ENCODE measurements at regions not wholly inside any gene's neighbourhood (a gene's known extent, or its start where the extent isn't known, plus 50 kb on each side); places are given as distances from the start of the nearest gene placed in this dataset.
"Not testable (repeated sequence)": the region's sequence is repeated elsewhere in the genome, so short reads cannot be mapped to it uniquely, and the experiment has no call there.

DNA sequence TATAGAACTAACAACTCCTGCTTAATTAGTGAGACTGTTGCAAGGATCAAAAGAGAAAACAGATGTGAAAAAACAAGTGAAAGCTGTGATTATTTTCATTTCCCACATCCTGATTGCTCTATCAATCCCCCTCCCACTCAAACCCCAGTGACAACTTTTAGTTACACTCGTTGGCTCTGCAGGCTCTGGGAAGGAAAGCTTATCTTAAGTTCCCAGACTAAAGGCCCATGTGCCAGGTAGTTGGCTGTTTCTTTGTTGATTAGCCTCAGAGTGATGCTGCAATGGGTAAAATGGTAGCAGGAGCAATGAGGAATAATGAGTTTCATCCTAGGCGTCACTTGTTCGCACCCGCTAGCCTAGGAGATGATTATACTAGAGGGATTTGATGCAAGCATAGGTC lies 133.3 kb upstream of the IFNE start:
- Mint-ChIP-seq H3K27me3 (ENCODE audit: low read depth) (no peaks in the 10 kb centered on the region), H3K4me1 (peaks cover 12% of the 10 kb centered on the region), H3K4me3 (no peak overlapping the region), H3K9me3 (no peaks in the 10 kb centered on the region), H3K27ac (no peak overlapping the region), H3K36me3 (no peaks in the 10 kb centered on the region)
- no peak for DNase-seq (ENCODE audit: low spot score in 2 of 2, unreplicated experiment in 2 of 2)
- TF ChIP-seq CTCF (IDR thresholded peaks at IDR 0.05; ENCODE audit: unreplicated experiment) = no peak

GRCh38 chr9:21616082-21616778 lies 134.1 kb upstream of the IFNE start:
- no peak overlapping the region for H3K27ac Mint-ChIP-seq
- peaks cover 12% of the 10 kb centered on the region for H3K4me1 Mint-ChIP-seq
- peaks cover under 1% of the 10 kb centered on the region for H3K9me3 Mint-ChIP-seq
- DNase-seq (ENCODE audit: low spot score in 2 of 2, unreplicated experiment in 2 of 2) = no peak
- no peaks in the 10 kb centered on the region for H3K27me3 Mint-ChIP-seq (ENCODE audit: low read depth)
- TF ChIP-seq CTCF (IDR thresholded peaks at IDR 0.05; ENCODE audit: unreplicated experiment) = no peak
- H3K4me3 Mint-ChIP-seq = no peak overlapping the region
- no peaks in the 10 kb centered on the region for H3K36me3 Mint-ChIP-seq

GRCh38 chr9:21624675-21625644 lies 142.8 kb upstream of the IFNE start:
- Mint-ChIP-seq H3K27me3 (ENCODE audit: low read depth) (no peaks in the 10 kb centered on the region), H3K27ac (peak overlapping the region; percentile 31), H3K9me3 (peaks cover 31% of the 10 kb centered on the region), H3K36me3 (no peaks in the 10 kb centered on the region), H3K4me1 (peaks cover 3% of the 10 kb centered on the region), H3K4me3 (no peak overlapping the region)
- TF ChIP-seq CTCF (IDR thresholded peaks at IDR 0.05; ENCODE audit: unreplicated experiment) = no peak
- no peak for DNase-seq (ENCODE audit: low spot score in 2 of 2, unreplicated experiment in 2 of 2)

GRCh38 chr9:21626493-21626892 lies 144.4 kb upstream of the IFNE start:
- TF ChIP-seq CTCF (IDR thresholded peaks at IDR 0.05; ENCODE audit: unreplicated experiment) = no peak
- Mint-ChIP-seq H3K27me3 (ENCODE audit: low read depth) (no peaks in the 10 kb centered on the region), H3K4me1 (peaks cover 2% of the 10 kb centered on the region), H3K4me3 (no peak overlapping the region), H3K36me3 (no peaks in the 10 kb centered on the region), H3K27ac (no peak overlapping the region), H3K9me3 (peaks cover 35% of the 10 kb centered on the region)
- DNase-seq (ENCODE audit: low spot score in 2 of 2, unreplicated experiment in 2 of 2) = no peak

DNA sequence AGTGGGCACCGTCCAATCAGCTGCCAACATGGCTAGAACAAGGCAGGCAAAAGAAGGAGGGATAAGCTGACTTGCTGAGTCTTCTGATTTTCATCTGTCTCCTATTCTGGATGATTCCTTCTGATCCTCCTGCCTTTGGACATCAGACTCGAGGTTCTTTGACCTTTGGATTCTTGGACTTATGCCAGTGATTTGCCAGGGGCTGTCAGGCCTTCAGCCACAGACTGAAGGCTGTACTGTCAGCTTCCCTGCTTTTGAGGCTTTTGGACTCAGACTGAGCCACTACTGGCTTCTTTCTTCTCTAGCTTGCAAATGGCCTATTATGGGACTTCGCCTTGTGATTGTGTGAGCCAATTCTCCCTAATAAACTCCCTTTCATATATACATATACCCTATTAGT lies 146.8 kb upstream of the IFNE start:
- DNase-seq (ENCODE audit: low spot score in 2 of 2, unreplicated experiment in 2 of 2); H3K4me1 Mint-ChIP-seq; H3K27ac Mint-ChIP-seq: not testable (repeated sequence)

DNA sequence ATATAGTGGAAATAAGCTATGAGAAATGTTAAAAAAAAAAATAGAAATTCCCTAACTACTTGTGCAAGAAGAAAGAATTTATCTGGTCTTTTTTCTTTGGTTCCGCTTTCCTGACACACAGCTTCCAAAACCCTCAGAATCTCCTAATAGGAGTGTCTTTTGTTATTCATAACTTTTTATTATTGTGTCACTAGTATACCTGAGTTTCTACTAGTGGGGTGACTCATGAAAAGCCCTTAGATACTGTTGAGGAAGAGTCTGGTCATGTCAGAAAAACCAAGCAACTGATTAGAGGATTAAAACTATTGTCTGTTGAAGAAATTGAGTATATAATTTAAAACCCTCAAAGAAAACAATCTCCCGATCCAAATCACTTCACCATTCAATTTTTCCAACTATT lies 152.8 kb upstream of the IFNE start:
- DNase-seq (ENCODE audit: low spot score in 2 of 2, unreplicated experiment in 2 of 2) = no peak
- H3K9me3 Mint-ChIP-seq = peaks cover 17% of the 10 kb centered on the region
- TF ChIP-seq CTCF (IDR thresholded peaks at IDR 0.05; ENCODE audit: unreplicated experiment) = no peak

More for the DNA sequence above, 146.8 kb upstream of the IFNE start:
- not testable (repeated sequence) for H3K27me3 Mint-ChIP-seq (ENCODE audit: low read depth); H3K36me3 Mint-ChIP-seq; H3K4me3 Mint-ChIP-seq
- H3K9me3 Mint-ChIP-seq = peaks cover 29% of the 10 kb centered on the region

More for the DNA sequence above, 152.8 kb upstream of the IFNE start:
- Mint-ChIP-seq H3K27me3 (ENCODE audit: low read depth) (no peaks in the 10 kb centered on the region), H3K36me3 (no peaks in the 10 kb centered on the region), H3K27ac (no peak overlapping the region), H3K4me3 (no peak overlapping the region), H3K4me1 (no peaks in the 10 kb centered on the region)

Data from mesothelial cell of epicardium (in vitro differentiated cells).